ENCODE measurements at regions not wholly inside any gene's neighbourhood (a gene's known extent, or its start where the extent isn't known, plus 50 kb on each side); places are given as distances from the start of the nearest gene placed in this dataset.

DNA sequence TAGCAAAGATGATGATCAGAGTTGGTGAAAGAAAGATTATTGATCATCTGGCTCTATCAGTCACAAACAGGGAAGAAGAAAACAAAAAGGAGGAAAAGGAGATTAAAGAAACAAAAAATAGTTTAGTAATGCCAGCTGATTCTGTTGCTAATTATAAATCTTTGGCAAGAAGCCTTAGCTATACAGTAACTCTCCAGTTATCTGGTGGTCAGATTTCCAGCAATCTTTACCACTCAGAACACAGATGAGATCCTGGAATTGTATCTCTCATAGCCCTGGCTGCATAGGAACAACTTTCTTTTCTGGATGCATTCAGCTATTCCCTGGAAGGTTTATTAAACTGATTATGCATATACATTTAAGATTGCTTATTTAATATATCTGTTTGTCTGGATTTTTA, 256.8 kb upstream of the ZEB2 start:
- CTCF ChIA-PET, result no interaction called here
- Histone ChIP-seq H3K4me3 (replicated peaks in 1 of 2; ENCODE audit: low read depth in 1 of 2, low read length in 2 of 2) (no peak overlapping the region), H2AFZ (ENCODE audit: low read depth, low read length, poor library complexity, severe bottlenecking) (no peak overlapping the region), H3K9ac (ENCODE audit: low read length) (no peak overlapping the region), H3K27me3 (ENCODE audit: insufficient read depth, low read length) (no peaks in the 10 kb centered on the region), H3K27ac (ENCODE audit: low read depth, low read length) (no peak overlapping the region), H3K9me3 (ENCODE audit: control insufficient read depth in 1 of 2, insufficient read depth in 1 of 2, low read depth in 1 of 2, low read length in 2 of 2) (no peaks in the 10 kb centered on the region), H3K36me3 (ENCODE audit: control insufficient read depth in 1 of 2, insufficient read depth in 2 of 2, low read length in 2 of 2) (no peaks in the 10 kb centered on the region), H3K4me2 (ENCODE audit: low read length) (no peak overlapping the region), H3K79me2 (ENCODE audit: insufficient read depth, low read length) (no peaks in the 10 kb centered on the region), H4K20me1 (ENCODE audit: insufficient read depth) (no peaks in the 10 kb centered on the region), H3K4me1 (ENCODE audit: control insufficient read depth in 1 of 2, insufficient read depth in 2 of 2, low read length in 2 of 2) (no peaks in the 10 kb centered on the region), H3K9me2 (ENCODE audit: insufficient read depth) (no peaks in the 10 kb centered on the region)
- TF ChIP-seq POLR2A (IDR thresholded peaks at IDR 0.05; ENCODE audit: borderline replicate concordance, extremely low read depth, insufficient read depth, insufficient read length) (no peak), YY1 (IDR thresholded peaks at IDR 0.05; ENCODE audit: extremely low read depth, insufficient replicate concordance, low read depth, low read length) (no peak), RAD21 (IDR thresholded peaks at IDR 0.05; ENCODE audit: low read depth) (no peak), EZH2 (IDR thresholded peaks at IDR 0.05) (no peak), CEBPB (IDR thresholded peaks at IDR 0.05; ENCODE audit: low read depth) (no peak), SRF (IDR thresholded peaks at IDR 0.05; ENCODE audit: low read depth) (no peak), POLR2AphosphoS5 (IDR thresholded peaks at IDR 0.05; ENCODE audit: low read depth, low read length) (no peak), CBX3 (IDR thresholded peaks at IDR 0.05; ENCODE audit: low read depth) (no peak), SP1 (IDR thresholded peaks at IDR 0.05; ENCODE audit: low read depth) (no peak), FOSL1 (IDR thresholded peaks at IDR 0.05; ENCODE audit: low read depth) (no peak), TCF7L2 (IDR thresholded peaks at IDR 0.05; ENCODE audit: borderline replicate concordance, extremely low read depth, insufficient read depth, insufficient read length) (no peak), ZNF274 (IDR thresholded peaks at IDR 0.05; ENCODE audit: low read depth, low read length) (no peak), EGR1 (IDR thresholded peaks at IDR 0.05; ENCODE audit: low read depth) (no peak), SIN3A (IDR thresholded peaks at IDR 0.05; ENCODE audit: low read depth) (no peak)
- TF ChIP-seq, protein P1, sequence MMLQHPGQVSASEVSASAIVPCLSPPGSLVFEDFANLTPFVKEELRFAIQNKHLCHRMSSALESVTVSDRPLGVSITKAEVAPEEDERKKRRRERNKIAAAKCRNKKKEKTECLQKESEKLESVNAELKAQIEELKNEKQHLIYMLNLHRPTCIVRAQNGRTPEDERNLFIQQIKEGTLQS (IDR thresholded peaks at IDR 0.05), result no peak
- TF ChIP-seq, protein P2, sequence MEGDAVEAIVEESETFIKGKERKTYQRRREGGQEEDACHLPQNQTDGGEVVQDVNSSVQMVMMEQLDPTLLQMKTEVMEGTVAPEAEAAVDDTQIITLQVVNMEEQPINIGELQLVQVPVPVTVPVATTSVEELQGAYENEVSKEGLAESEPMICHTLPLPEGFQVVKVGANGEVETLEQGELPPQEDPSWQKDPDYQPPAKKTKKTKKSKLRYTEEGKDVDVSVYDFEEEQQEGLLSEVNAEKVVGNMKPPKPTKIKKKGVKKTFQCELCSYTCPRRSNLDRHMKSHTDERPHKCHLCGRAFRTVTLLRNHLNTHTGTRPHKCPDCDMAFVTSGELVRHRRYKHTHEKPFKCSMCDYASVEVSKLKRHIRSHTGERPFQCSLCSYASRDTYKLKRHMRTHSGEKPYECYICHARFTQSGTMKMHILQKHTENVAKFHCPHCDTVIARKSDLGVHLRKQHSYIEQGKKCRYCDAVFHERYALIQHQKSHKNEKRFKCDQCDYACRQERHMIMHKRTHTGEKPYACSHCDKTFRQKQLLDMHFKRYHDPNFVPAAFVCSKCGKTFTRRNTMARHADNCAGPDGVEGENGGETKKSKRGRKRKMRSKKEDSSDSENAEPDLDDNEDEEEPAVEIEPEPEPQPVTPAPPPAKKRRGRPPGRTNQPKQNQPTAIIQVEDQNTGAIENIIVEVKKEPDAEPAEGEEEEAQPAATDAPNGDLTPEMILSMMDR (IDR thresholded peaks at IDR 0.05 in 2 of 3, conservative IDR thresholded peaks at IDR 0.05 in 1 of 3; ENCODE audit: borderline replicate concordance in 1 of 3, insufficient read depth in 1 of 3, low read depth in 2 of 3, low read length in 2 of 3), result no peak
- TF ChIP-seq, protein P3, sequence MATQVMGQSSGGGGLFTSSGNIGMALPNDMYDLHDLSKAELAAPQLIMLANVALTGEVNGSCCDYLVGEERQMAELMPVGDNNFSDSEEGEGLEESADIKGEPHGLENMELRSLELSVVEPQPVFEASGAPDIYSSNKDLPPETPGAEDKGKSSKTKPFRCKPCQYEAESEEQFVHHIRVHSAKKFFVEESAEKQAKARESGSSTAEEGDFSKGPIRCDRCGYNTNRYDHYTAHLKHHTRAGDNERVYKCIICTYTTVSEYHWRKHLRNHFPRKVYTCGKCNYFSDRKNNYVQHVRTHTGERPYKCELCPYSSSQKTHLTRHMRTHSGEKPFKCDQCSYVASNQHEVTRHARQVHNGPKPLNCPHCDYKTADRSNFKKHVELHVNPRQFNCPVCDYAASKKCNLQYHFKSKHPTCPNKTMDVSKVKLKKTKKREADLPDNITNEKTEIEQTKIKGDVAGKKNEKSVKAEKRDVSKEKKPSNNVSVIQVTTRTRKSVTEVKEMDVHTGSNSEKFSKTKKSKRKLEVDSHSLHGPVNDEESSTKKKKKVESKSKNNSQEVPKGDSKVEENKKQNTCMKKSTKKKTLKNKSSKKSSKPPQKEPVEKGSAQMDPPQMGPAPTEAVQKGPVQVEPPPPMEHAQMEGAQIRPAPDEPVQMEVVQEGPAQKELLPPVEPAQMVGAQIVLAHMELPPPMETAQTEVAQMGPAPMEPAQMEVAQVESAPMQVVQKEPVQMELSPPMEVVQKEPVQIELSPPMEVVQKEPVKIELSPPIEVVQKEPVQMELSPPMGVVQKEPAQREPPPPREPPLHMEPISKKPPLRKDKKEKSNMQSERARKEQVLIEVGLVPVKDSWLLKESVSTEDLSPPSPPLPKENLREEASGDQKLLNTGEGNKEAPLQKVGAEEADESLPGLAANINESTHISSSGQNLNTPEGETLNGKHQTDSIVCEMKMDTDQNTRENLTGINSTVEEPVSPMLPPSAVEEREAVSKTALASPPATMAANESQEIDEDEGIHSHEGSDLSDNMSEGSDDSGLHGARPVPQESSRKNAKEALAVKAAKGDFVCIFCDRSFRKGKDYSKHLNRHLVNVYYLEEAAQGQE (IDR thresholded peaks at IDR 0.05; ENCODE audit: low read depth), result no peak
- TF ChIP-seq, protein P4, sequence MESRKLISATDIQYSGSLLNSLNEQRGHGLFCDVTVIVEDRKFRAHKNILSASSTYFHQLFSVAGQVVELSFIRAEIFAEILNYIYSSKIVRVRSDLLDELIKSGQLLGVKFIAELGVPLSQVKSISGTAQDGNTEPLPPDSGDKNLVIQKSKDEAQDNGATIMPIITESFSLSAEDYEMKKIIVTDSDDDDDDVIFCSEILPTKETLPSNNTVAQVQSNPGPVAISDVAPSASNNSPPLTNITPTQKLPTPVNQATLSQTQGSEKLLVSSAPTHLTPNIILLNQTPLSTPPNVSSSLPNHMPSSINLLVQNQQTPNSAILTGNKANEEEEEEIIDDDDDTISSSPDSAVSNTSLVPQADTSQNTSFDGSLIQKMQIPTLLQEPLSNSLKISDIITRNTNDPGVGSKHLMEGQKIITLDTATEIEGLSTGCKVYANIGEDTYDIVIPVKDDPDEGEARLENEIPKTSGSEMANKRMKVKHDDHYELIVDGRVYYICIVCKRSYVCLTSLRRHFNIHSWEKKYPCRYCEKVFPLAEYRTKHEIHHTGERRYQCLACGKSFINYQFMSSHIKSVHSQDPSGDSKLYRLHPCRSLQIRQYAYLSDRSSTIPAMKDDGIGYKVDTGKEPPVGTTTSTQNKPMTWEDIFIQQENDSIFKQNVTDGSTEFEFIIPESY (IDR thresholded peaks at IDR 0.05; ENCODE audit: extremely low read depth, insufficient replicate concordance, low read length), result no peak
- TF ChIP-seq, protein P5, sequence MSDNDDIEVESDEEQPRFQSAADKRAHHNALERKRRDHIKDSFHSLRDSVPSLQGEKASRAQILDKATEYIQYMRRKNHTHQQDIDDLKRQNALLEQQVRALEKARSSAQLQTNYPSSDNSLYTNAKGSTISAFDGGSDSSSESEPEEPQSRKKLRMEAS (IDR thresholded peaks at IDR 0.05), result no peak
- DNase-seq (ENCODE audit: low read depth, low spot score) (no peak), ATAC-seq (no peak)
- intact Hi-C loops (cut with micrococcal nuclease), result no loop called here
- no TSS peak for BruUV-seq (replicated peaks)
- POLR2A ChIA-PET, result no interaction called here
- RAD21 ChIA-PET (ENCODE audit: low non-redundant PET in 1 of 2, low total read pairs in 2 of 2, uncharacterized antibody in 2 of 2, unreplicated experiment in 2 of 2), result no interaction called here
